ENCODE measurements at regions not wholly inside any gene's neighbourhood (a gene's known extent, or its start where the extent isn't known, plus 50 kb on each side); places are given as distances from the start of the nearest gene placed in this dataset.

- TF ChIP-seq CTCF (IDR thresholded peaks at IDR 0.05), result no peak
- TF ChIP-seq POLR2A (IDR thresholded peaks at IDR 0.05), result no peak
Measured at GRCh38 chr4:29375716-29376115, 1344.5 kb upstream of the PCDH7 start.

Data from body of pancreas (tissue), 4 donors.